ENCODE measurements at regions not wholly inside any gene's neighbourhood (a gene's known extent, or its start where the extent isn't known, plus 50 kb on each side); places are given as distances from the start of the nearest gene placed in this dataset.

- Histone ChIP-seq H3K36me3 (replicated peaks) (no peaks in the 10 kb centered on the region), H3K27me3 (replicated peaks) (no peaks in the 10 kb centered on the region), H3K4me3 (ENCODE audit: low read depth, low read length) (no peak overlapping the region), H3K27ac (no peak overlapping the region)
- in situ Hi-C loops (cut with HindIII; ENCODE audit: low pct_ligation_motif_present, low sequenced_read_pairs), result no loop called here
- no peak for DNase-seq
- no peak for TF ChIP-seq CTCF (IDR thresholded peaks at IDR 0.05; ENCODE audit: low read depth, low read length, missing control alignments)
Observed at GRCh38 chr2:146468578-146468977, 1376.3 kb upstream of the ACVR2A start.

- Histone ChIP-seq H3K4me3 (ENCODE audit: low read depth, low read length) (no peak overlapping the region), H3K27me3 (replicated peaks) (no peaks in the 10 kb centered on the region), H3K27ac (no peak overlapping the region), H3K36me3 (replicated peaks) (no peaks in the 10 kb centered on the region)
- in situ Hi-C loops (cut with HindIII; ENCODE audit: low pct_ligation_motif_present, low sequenced_read_pairs), result no loop called here
- no peak for TF ChIP-seq CTCF (IDR thresholded peaks at IDR 0.05; ENCODE audit: low read depth, low read length, missing control alignments)
- no peak for DNase-seq
Observed at GRCh38 chr2:146467425-146467824, 1377.4 kb upstream of the ACVR2A start.

GRCh38 chr2:146465460-146465859 is 1379.4 kb upstream of the ACVR2A start:
- in situ Hi-C loops (cut with HindIII; ENCODE audit: low pct_ligation_motif_present, low sequenced_read_pairs), result no loop called here
- no peaks in the 10 kb centered on the region for H3K27me3 ChIP-seq (replicated peaks)
- DNase-seq, result no peak
- no peaks in the 10 kb centered on the region for H3K36me3 ChIP-seq (replicated peaks)
- H3K4me3 ChIP-seq (ENCODE audit: low read depth, low read length), result no peak overlapping the region
- no peak overlapping the region for H3K27ac ChIP-seq
- no peak for TF ChIP-seq CTCF (IDR thresholded peaks at IDR 0.05; ENCODE audit: low read depth, low read length, missing control alignments)

- H3K27ac ChIP-seq, result no peak overlapping the region
- in situ Hi-C loops (cut with HindIII; ENCODE audit: low pct_ligation_motif_present, low sequenced_read_pairs), result no loop called here
- no peak overlapping the region for H3K4me3 ChIP-seq (ENCODE audit: low read depth, low read length)
Observed at GRCh38 chr2:146461068-146461467, 1383.8 kb upstream of the ACVR2A start.

GRCh38 chr2:146458585-146458984 is 1386.2 kb upstream of the ACVR2A start:
- Histone ChIP-seq H3K4me3 (ENCODE audit: low read depth, low read length) (no peak overlapping the region), H3K27ac (no peak overlapping the region), H3K36me3 (replicated peaks) (no peaks in the 10 kb centered on the region), H3K27me3 (replicated peaks) (no peaks in the 10 kb centered on the region)
- TF ChIP-seq CTCF (IDR thresholded peaks at IDR 0.05; ENCODE audit: low read depth, low read length, missing control alignments), result no peak
- DNase-seq, result no peak
- in situ Hi-C loops (cut with HindIII; ENCODE audit: low pct_ligation_motif_present, low sequenced_read_pairs), result no loop called here

More at GRCh38 chr2:146461068-146461467, 1383.8 kb upstream of the ACVR2A start:
- Histone ChIP-seq H3K27me3 (replicated peaks) (no peaks in the 10 kb centered on the region), H3K36me3 (replicated peaks) (no peaks in the 10 kb centered on the region)
- DNase-seq, result no peak
- no peak for TF ChIP-seq CTCF (IDR thresholded peaks at IDR 0.05; ENCODE audit: low read depth, low read length, missing control alignments)

- no peak for DNase-seq
Observed at GRCh38 chr2:146457221-146457620, 1387.6 kb upstream of the ACVR2A start.

More at GRCh38 chr2:146457221-146457620, 1387.6 kb upstream of the ACVR2A start:
- H3K27ac ChIP-seq, result no peak overlapping the region
- H3K4me3 ChIP-seq (ENCODE audit: low read depth, low read length), result no peak overlapping the region
- no peaks in the 10 kb centered on the region for H3K27me3 ChIP-seq (replicated peaks)
- H3K36me3 ChIP-seq (replicated peaks), result no peaks in the 10 kb centered on the region
- TF ChIP-seq CTCF (IDR thresholded peaks at IDR 0.05; ENCODE audit: low read depth, low read length, missing control alignments), result no peak
- in situ Hi-C loops (cut with HindIII; ENCODE audit: low pct_ligation_motif_present, low sequenced_read_pairs), result no loop called here
